Caco-2 (cell line): ENCODE measurements at regions not wholly inside any gene's neighbourhood (a gene's known extent, or its start where the extent isn't known, plus 50 kb on each side); places are given as distances from the start of the nearest gene placed in this dataset.

Experiments used
- BruUV-seq: library from RNA; stranded (reverse); fragments of 400-500 nt; replicated peaks from 2 replicates; lab custom pipeline; 2021; lab: Mats Ljungman, UMichigan
- CTCF ChIA-PET: fragments of 300-600 bp; sonication (Branson Sonifier 250); formaldehyde crosslinking; loops from one replicate; lab custom pipeline; 2022; ENCODE audit warnings: antibody characterized with exemption; lab: Charles Lee
- POLR2A ChIA-PET: fragments of 300-600 bp; sonication (Branson Sonifier 250); formaldehyde crosslinking; loops from one replicate; lab custom pipeline; 2022; ENCODE audit warnings: antibody characterized with exemption; lab: Charles Lee
- DNase-seq, 2 experiments: peaks; one replicate each; pipeline versions ENCODE4 v3.0.0 to v3.0.0-alpha.2; 2020 to 2022
- H3K27me3 ChIP-seq: replicated peaks from 2 replicates; pipeline ENCODE4 v1.6.0; 2011; ENCODE audit warnings: low read length; ENCODE audit not compliant: control insufficient read depth, insufficient read depth
- H3K36me3 ChIP-seq: 2 replicates; pipeline ENCODE4 v1.5.1; 2011; ENCODE audit warnings: low read length; ENCODE audit not compliant: control insufficient read depth, insufficient read depth
- H3K4me1 ChIP-seq: fragments of 250-450 bp; sonication (Bioruptor Pico); 2 replicates; pipeline ENCODE4 v1.5.1; 2020; ENCODE audit warnings: mild to moderate bottlenecking
- H3K4me3 ChIP-seq: 2 replicates; pipeline ENCODE4 v1.5.1; 2011; ENCODE audit warnings: low read depth, mild to moderate bottlenecking, control low read depth, low read length
- H3K9me3 ChIP-seq: fragments of 250-450 bp; sonication (Bioruptor Pico); 2 replicates; pipeline ENCODE4 v1.5.1; 2020; ENCODE audit warnings: mild to moderate bottlenecking, moderate library complexity
- H3K27ac Mint-ChIP-seq: one replicate; pipeline ENCODE4 v1.8.0; 2022; ENCODE audit warnings: mixed read lengths; ENCODE audit not compliant: unreplicated experiment
- H3K27me3 Mint-ChIP-seq: one replicate; pipeline ENCODE4 v1.8.0; 2022; ENCODE audit warnings: mixed read lengths; ENCODE audit not compliant: insufficient read depth, unreplicated experiment
- H3K36me3 Mint-ChIP-seq: one replicate; pipeline ENCODE4 v1.8.0; 2022; ENCODE audit warnings: mild to moderate bottlenecking, mixed read lengths; ENCODE audit not compliant: insufficient read depth, unreplicated experiment
- H3K4me1 Mint-ChIP-seq: one replicate; pipeline ENCODE4 v1.8.0; 2022; ENCODE audit warnings: low read depth, mixed read lengths; ENCODE audit not compliant: unreplicated experiment
- H3K4me3 Mint-ChIP-seq: one replicate; pipeline ENCODE4 v1.8.0; 2022; ENCODE audit warnings: mild to moderate bottlenecking, moderate library complexity, mixed read lengths; ENCODE audit not compliant: unreplicated experiment
- H3K9me3 Mint-ChIP-seq: one replicate; pipeline ENCODE4 v1.8.0; 2022; ENCODE audit warnings: mixed read lengths; ENCODE audit not compliant: unreplicated experiment
- intact Hi-C: fragments of 100-400 bp; cut with micrococcal nuclease; formaldehyde crosslinking; loops from one replicate; pipeline ENCODE4 v1.10.0; 2022; ENCODE audit not compliant: unreplicated experiment
- TF ChIP-seq, protein P1 (sequence below), 2 experiments: fragments of 200-600 bp in 1 of 2; IDR thresholded peaks; 1 replicate in 1 of 2; 2 replicates in 1 of 2; pipeline versions ENCODE4 v1.5.1 to v1.8.0; 2011 to 2022; ENCODE audit warnings: antibody characterized with exemption in 1 of 2, control low read depth in 1 of 2, inconsistent platforms in 1 of 2, low read depth in 1 of 2, low read length in 1 of 2, mild to moderate bottlenecking in 1 of 2, moderate library complexity in 1 of 2; ENCODE audit not compliant: insufficient read depth in 1 of 2, severe bottlenecking in 1 of 2, unreplicated experiment in 1 of 2

DNA sequence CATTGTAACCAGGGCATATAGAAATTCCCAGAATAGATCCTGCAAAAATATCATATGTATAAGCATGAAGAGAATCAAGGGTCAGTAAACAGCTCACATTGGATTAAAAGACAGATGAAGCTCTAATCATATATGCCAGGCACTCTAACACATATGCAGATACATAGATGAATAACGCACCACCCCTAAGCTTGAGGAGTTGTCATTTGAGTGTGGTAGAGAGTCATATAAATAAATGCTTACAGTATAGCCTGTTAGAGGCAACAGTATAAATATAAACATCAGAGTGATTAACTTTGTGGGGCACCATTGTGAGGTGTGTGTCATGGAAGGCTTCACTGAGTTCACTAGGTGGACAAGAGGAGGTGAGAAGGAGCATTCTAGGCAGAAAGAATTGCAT is 346.7 kb upstream of the PRICKLE1 start:
- no peak overlapping the region for H3K27ac Mint-ChIP-seq
- BruUV-seq, result no TSS peak
- POLR2A ChIA-PET, result no interaction called here
- Histone ChIP-seq H3K4me3 (no peak overlapping the region), H3K36me3 (no peaks in the 10 kb centered on the region; the same call in 1 of the 2 replicates), H3K27me3 (no peaks in the 10 kb centered on the region), H3K9me3 (peaks cover 3% of the 10 kb centered on the region; the same call in 1 of the 2 replicates), H3K4me1 (no peaks in the 10 kb centered on the region)
- CTCF ChIA-PET, result no interaction called here
- H3K27me3 Mint-ChIP-seq, result no peaks in the 10 kb centered on the region
- no peaks in the 10 kb centered on the region for H3K36me3 Mint-ChIP-seq
- TF ChIP-seq, protein P1, sequence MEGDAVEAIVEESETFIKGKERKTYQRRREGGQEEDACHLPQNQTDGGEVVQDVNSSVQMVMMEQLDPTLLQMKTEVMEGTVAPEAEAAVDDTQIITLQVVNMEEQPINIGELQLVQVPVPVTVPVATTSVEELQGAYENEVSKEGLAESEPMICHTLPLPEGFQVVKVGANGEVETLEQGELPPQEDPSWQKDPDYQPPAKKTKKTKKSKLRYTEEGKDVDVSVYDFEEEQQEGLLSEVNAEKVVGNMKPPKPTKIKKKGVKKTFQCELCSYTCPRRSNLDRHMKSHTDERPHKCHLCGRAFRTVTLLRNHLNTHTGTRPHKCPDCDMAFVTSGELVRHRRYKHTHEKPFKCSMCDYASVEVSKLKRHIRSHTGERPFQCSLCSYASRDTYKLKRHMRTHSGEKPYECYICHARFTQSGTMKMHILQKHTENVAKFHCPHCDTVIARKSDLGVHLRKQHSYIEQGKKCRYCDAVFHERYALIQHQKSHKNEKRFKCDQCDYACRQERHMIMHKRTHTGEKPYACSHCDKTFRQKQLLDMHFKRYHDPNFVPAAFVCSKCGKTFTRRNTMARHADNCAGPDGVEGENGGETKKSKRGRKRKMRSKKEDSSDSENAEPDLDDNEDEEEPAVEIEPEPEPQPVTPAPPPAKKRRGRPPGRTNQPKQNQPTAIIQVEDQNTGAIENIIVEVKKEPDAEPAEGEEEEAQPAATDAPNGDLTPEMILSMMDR (IDR thresholded peaks at IDR 0.05; ENCODE audit: insufficient read depth in 1 of 2, low read depth in 1 of 2, low read length in 1 of 2, severe bottlenecking in 1 of 2, unreplicated experiment in 1 of 2), result no peak
- no peak overlapping the region for H3K4me3 Mint-ChIP-seq
- peaks cover 11% of the 10 kb centered on the region for H3K4me1 Mint-ChIP-seq
- peaks cover 30% of the 10 kb centered on the region for H3K9me3 Mint-ChIP-seq
- DNase-seq, result no peak
- intact Hi-C loops, result no loop called here

DNA sequence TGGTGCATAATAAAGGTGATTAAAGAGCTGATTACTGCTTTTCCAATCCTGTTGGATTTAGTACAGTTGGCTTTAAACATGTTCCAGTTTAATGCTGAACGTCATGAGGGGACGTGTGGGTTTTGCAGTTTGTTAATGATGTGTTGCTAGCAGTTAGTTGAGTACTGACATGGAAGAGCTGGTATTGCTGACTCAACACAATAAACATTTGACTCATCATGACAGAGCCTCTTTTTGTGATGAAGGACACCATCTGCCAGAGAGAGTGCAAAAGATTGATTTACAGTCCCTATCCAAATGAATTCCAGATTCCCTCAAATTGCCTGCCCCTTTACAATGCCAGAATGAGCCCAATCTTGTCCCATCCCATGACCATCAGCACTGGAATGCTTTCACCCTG is 346.2 kb upstream of the PRICKLE1 start:
- no peak overlapping the region for H3K27ac Mint-ChIP-seq
- intact Hi-C loops, result no loop called here
- Histone ChIP-seq H3K4me1 (no peaks in the 10 kb centered on the region), H3K27me3 (no peaks in the 10 kb centered on the region), H3K36me3 (no peaks in the 10 kb centered on the region; the same call in 1 of the 2 replicates), H3K4me3 (no peak overlapping the region), H3K9me3 (peaks cover 3% of the 10 kb centered on the region; the same call in 1 of the 2 replicates)
- no peaks in the 10 kb centered on the region for H3K27me3 Mint-ChIP-seq
- no peaks in the 10 kb centered on the region for H3K36me3 Mint-ChIP-seq
- ChIA-PET POLR2A (no interaction called here), CTCF (no interaction called here)
- BruUV-seq, result no TSS peak
- peaks cover 25% of the 10 kb centered on the region for H3K9me3 Mint-ChIP-seq
- no peak overlapping the region for H3K4me3 Mint-ChIP-seq
- TF ChIP-seq, protein P1 (IDR thresholded peaks at IDR 0.05; ENCODE audit: insufficient read depth in 1 of 2, low read depth in 1 of 2, low read length in 1 of 2, severe bottlenecking in 1 of 2, unreplicated experiment in 1 of 2), result no peak
- H3K4me1 Mint-ChIP-seq, result peaks cover 11% of the 10 kb centered on the region
- DNase-seq, result no peak

- no peak overlapping the region for H3K27ac Mint-ChIP-seq
- H3K9me3 Mint-ChIP-seq, result peaks cover 25% of the 10 kb centered on the region
- ChIA-PET CTCF (no interaction called here), POLR2A (no interaction called here)
- intact Hi-C loops, result no loop called here
- TF ChIP-seq, protein P1 (IDR thresholded peaks at IDR 0.05; ENCODE audit: insufficient read depth in 1 of 2, low read depth in 1 of 2, low read length in 1 of 2, severe bottlenecking in 1 of 2, unreplicated experiment in 1 of 2), result no peak
- no peaks in the 10 kb centered on the region for H3K27me3 Mint-ChIP-seq
- Histone ChIP-seq H3K4me3 (no peak overlapping the region), H3K27me3 (no peaks in the 10 kb centered on the region), H3K9me3 (peaks cover 3% of the 10 kb centered on the region; the same call in 1 of the 2 replicates), H3K36me3 (no peaks in the 10 kb centered on the region; the same call in 1 of the 2 replicates), H3K4me1 (no peaks in the 10 kb centered on the region)
- BruUV-seq, result no TSS peak
- peaks cover 11% of the 10 kb centered on the region for H3K4me1 Mint-ChIP-seq
- no peaks in the 10 kb centered on the region for H3K36me3 Mint-ChIP-seq
- H3K4me3 Mint-ChIP-seq, result no peak overlapping the region
- no peak for DNase-seq
Measured at GRCh38 chr12:42935090-42935489, 345.5 kb upstream of the PRICKLE1 start.
